H1 (cell line): ENCODE measurements at regions not wholly inside any gene's neighbourhood (a gene's known extent, or its start where the extent isn't known, plus 50 kb on each side); places are given as distances from the start of the nearest gene placed in this dataset.

Source experiments
- CTCF ChIA-PET: fragments of 300-600 bp; sonication (Branson Sonifier 250); formaldehyde crosslinking; loops from one replicate; lab custom pipeline; 2021; ENCODE audit not compliant: partially characterized antibody; lab: Charles Lee
- POLR2A ChIA-PET: fragments of 300-600 bp; sonication (Branson Sonifier 250); formaldehyde crosslinking; loops from one replicate; lab custom pipeline; 2021; ENCODE audit warnings: inconsistent platforms; ENCODE audit not compliant: partially characterized antibody; lab: Charles Lee
- DNase-seq, 2 experiments: peaks; one replicate each; pipeline versions ENCODE4 v3.0.0 to v3.0.0-alpha.2; 2010 to 2022; ENCODE audit warnings: low spot score in 2 of 2, low read depth in 1 of 2, mixed read lengths in 1 of 2
- FAIRE-seq: peaks from 2 replicates; lab custom pipeline; 2011; peaks lifted over from hg19 to GRCh38; lab: Jason Lieb, UNC
- H2AFZ ChIP-seq: 2 replicates; pipeline ENCODE4 v1.8.1; 2012; ENCODE audit warnings: low read length, inconsistent platforms
- H2AK5ac ChIP-seq: 2 replicates; pipeline ENCODE4 v1.6.1; 2013; ENCODE audit warnings: low read depth, low read length
- H2BK120ac ChIP-seq: replicated peaks from 2 replicates; pipeline ENCODE3; 2013; ENCODE audit warnings: low read depth, low read length, inconsistent platforms
- H2BK12ac ChIP-seq: 2 replicates; pipeline ENCODE4 v1.6.1; 2013; ENCODE audit warnings: low read depth, low read length
- H2BK15ac ChIP-seq: 2 replicates; pipeline ENCODE4 v1.6.1; 2013; ENCODE audit warnings: low read length
- H2BK20ac ChIP-seq: 2 replicates; pipeline ENCODE4 v1.6.1; 2013; ENCODE audit warnings: low read length
- H2BK5ac ChIP-seq: 2 replicates; pipeline ENCODE4 v1.6.1; 2013; ENCODE audit warnings: low read depth, low read length
- H3K14ac ChIP-seq: 2 replicates; pipeline ENCODE4 v1.6.1; 2013; ENCODE audit warnings: inconsistent platforms; ENCODE audit not compliant: insufficient read length
- H3K18ac ChIP-seq: 2 replicates; pipeline ENCODE4 v1.6.1; 2013; ENCODE audit warnings: low read length; ENCODE audit errors: extremely low read depth
- H3K23ac ChIP-seq: 2 replicates; pipeline ENCODE4 v1.6.1; 2013; ENCODE audit warnings: inconsistent platforms; ENCODE audit not compliant: insufficient read length
- H3K23me2 ChIP-seq: 2 replicates; pipeline ENCODE4 v1.6.1; 2013; ENCODE audit warnings: low read depth, low read length
- H3K27ac ChIP-seq: 2 replicates; pipeline ENCODE4 v1.6.1; 2011; ENCODE audit warnings: low read depth, low read length, inconsistent platforms
- H3K27me3 ChIP-seq, 4 experiments: replicated peaks in 1 of 4; 1 replicate in 1 of 4; 2 replicates in 3 of 4; pipeline versions ENCODE4 v1.6.1 to v1.8.1; 2011 to 2013; ENCODE audit warnings: low read length in 3 of 4, mild to moderate bottlenecking in 3 of 4, inconsistent platforms in 2 of 4, mixed read lengths in 2 of 4, moderate library complexity in 1 of 4; ENCODE audit not compliant: control insufficient read depth in 3 of 4, insufficient read depth in 3 of 4; ENCODE audit errors: extremely low read depth in 1 of 4
- H3K36me3 ChIP-seq, 4 experiments: 2 replicates each; pipeline versions ENCODE4 v1.6.1 to v1.8.1; 2011 to 2013; ENCODE audit warnings: mild to moderate bottlenecking in 4 of 4, low read length in 3 of 4, moderate library complexity in 2 of 4, control low read depth in 1 of 4, inconsistent platforms in 1 of 4; ENCODE audit not compliant: insufficient read depth in 4 of 4, control insufficient read depth in 2 of 4
- H3K4ac ChIP-seq: replicated peaks from 2 replicates; pipeline ENCODE3; 2013; ENCODE audit warnings: low read length, low read depth, mixed read lengths, inconsistent platforms; ENCODE audit not compliant: insufficient read length
- H3K4me1 ChIP-seq, 4 experiments: replicated peaks in 1 of 4; 1 replicate in 1 of 4; 2 replicates in 3 of 4; pipeline versions ENCODE4 v1.6.1 to v1.8.1; 2011 to 2013; ENCODE audit warnings: low read length in 3 of 4, inconsistent platforms in 2 of 4, mixed read lengths in 1 of 4; ENCODE audit not compliant: insufficient read depth in 4 of 4, control insufficient read depth in 3 of 4
- H3K4me2 ChIP-seq, 2 experiments: 2 replicates each; pipeline versions ENCODE4 v1.6.1 to v1.8.1; 2011 to 2013; ENCODE audit warnings: low read depth in 2 of 2, low read length in 2 of 2, control low read depth in 1 of 2, inconsistent platforms in 1 of 2, mild to moderate bottlenecking in 1 of 2; ENCODE audit not compliant: insufficient read depth in 1 of 2
- H3K4me3 ChIP-seq, 4 experiments: fragments of 200-600, 300-600 bp in 1 of 4; sonication (generic), shearing (Covaris generic), sonication (Bioruptor Twin) in 1 of 4; 2 replicates each; pipeline versions ENCODE4 v1.5.1 to v1.8.1; 2011 to 2016; ENCODE audit warnings: low read length in 4 of 4, low read depth in 3 of 4, control low read depth in 2 of 4, inconsistent platforms in 2 of 4, mild to moderate bottlenecking in 2 of 4, mixed read lengths in 1 of 4, moderate library complexity in 1 of 4; ENCODE audit not compliant: insufficient read depth in 2 of 4; ENCODE audit errors: extremely low read depth in 1 of 4
- H3K56ac ChIP-seq: replicated peaks from 2 replicates; pipeline ENCODE3; 2013; ENCODE audit warnings: low read depth, mild to moderate bottlenecking, mixed read lengths, low read length, inconsistent platforms; ENCODE audit not compliant: insufficient read length
- H3K79me1 ChIP-seq: 2 replicates; pipeline ENCODE4 v1.6.1; 2013; ENCODE audit warnings: low read depth, low read length, control low read depth
- H3K79me2 ChIP-seq, 2 experiments: 2 replicates each; pipeline versions ENCODE4 v1.6.1 to v1.8.1; 2012 to 2013; ENCODE audit warnings: low read length in 2 of 2, mild to moderate bottlenecking in 2 of 2, inconsistent platforms in 1 of 2; ENCODE audit not compliant: insufficient read depth in 2 of 2, control insufficient read depth in 1 of 2
- H3K9ac ChIP-seq, 4 experiments: replicated peaks in 1 of 4; 1 replicate in 1 of 4; 2 replicates in 3 of 4; pipeline versions ENCODE4 v1.6.1 to v1.8.1; 2011 to 2013; ENCODE audit warnings: low read depth in 3 of 4, low read length in 3 of 4, control low read depth in 2 of 4, mild to moderate bottlenecking in 2 of 4, moderate library complexity in 2 of 4, inconsistent platforms in 1 of 4; ENCODE audit errors: extremely low read depth in 1 of 4
- H3K9me3 ChIP-seq, 2 experiments: 2 replicates each; pipeline versions ENCODE4 v1.6.1 to v1.8.1; 2012 to 2013; ENCODE audit warnings: mild to moderate bottlenecking in 2 of 2, moderate library complexity in 2 of 2, control low read depth in 1 of 2, inconsistent platforms in 1 of 2, low read depth in 1 of 2, low read length in 1 of 2, mixed read lengths in 1 of 2; ENCODE audit not compliant: insufficient read depth in 2 of 2
- H4K20me1 ChIP-seq, 2 experiments: replicated peaks in 1 of 2; 2 replicates each; pipeline versions ENCODE3 to v1.8.1; 2011 to 2013; ENCODE audit warnings: inconsistent platforms in 2 of 2, low read length in 2 of 2, mild to moderate bottlenecking in 1 of 2; ENCODE audit not compliant: insufficient read depth in 2 of 2, control insufficient read depth in 1 of 2
- H4K5ac ChIP-seq: 2 replicates; pipeline ENCODE4 v1.6.1; 2013; ENCODE audit warnings: low read length, low read depth, mixed read lengths, inconsistent platforms; ENCODE audit not compliant: insufficient read length
- H4K8ac ChIP-seq: 2 replicates; pipeline ENCODE4 v1.8.0; 2013; ENCODE audit warnings: mild to moderate bottlenecking, moderate library complexity, low read length, inconsistent platforms; ENCODE audit not compliant: insufficient read depth; ENCODE audit errors: extremely low read depth
- H4K91ac ChIP-seq: replicated peaks from 2 replicates; pipeline ENCODE3; 2013; ENCODE audit warnings: low read length, mixed read lengths, inconsistent platforms; ENCODE audit not compliant: insufficient read length
- BACH1 ChIP-seq: IDR thresholded peaks from 2 replicates; pipeline ENCODE4 v1.6.1; 2012; ENCODE audit warnings: low read length, improper control_type of control experiment
- EP300 ChIP-seq, 2 experiments: IDR thresholded peaks; 1 replicate in 1 of 2; 2 replicates in 1 of 2; pipeline ENCODE4 v1.6.1; 2011 to 2012; ENCODE audit warnings: low read depth in 2 of 2, low read length in 2 of 2, mild to moderate bottlenecking in 2 of 2, borderline replicate concordance in 1 of 2, inconsistent platforms in 1 of 2, moderate library complexity in 1 of 2
- GABPA ChIP-seq: IDR thresholded peaks from 2 replicates; pipeline ENCODE4 v1.6.1; 2011; ENCODE audit warnings: mild to moderate bottlenecking, low read length, moderate library complexity, borderline replicate concordance; ENCODE audit not compliant: insufficient read depth
- JUND ChIP-seq: IDR thresholded peaks from 2 replicates; pipeline ENCODE4 v1.6.1; 2011; ENCODE audit warnings: mild to moderate bottlenecking, improper control_type of control experiment, low read length
- NANOG ChIP-seq: IDR thresholded peaks from 2 replicates; pipeline ENCODE4 v1.6.1; 2011; ENCODE audit warnings: low read length, low read depth, mild to moderate bottlenecking, inconsistent platforms; ENCODE audit not compliant: insufficient read depth, poor library complexity, severe bottlenecking
- POU5F1 ChIP-seq: IDR thresholded peaks from 2 replicates; pipeline ENCODE4 v1.6.1; 2011; ENCODE audit warnings: low read depth, mild to moderate bottlenecking, low read length, moderate library complexity
- RFX5 ChIP-seq: IDR thresholded peaks from 2 replicates; pipeline ENCODE4 v1.6.1; 2011; ENCODE audit warnings: low read depth, low read length, improper control_type of control experiment, borderline replicate concordance
- SIX5 ChIP-seq: IDR thresholded peaks from 2 replicates; pipeline ENCODE4 v1.6.1; 2011; ENCODE audit warnings: mild to moderate bottlenecking, low read depth, low read length
- SP2 ChIP-seq: IDR thresholded peaks from 2 replicates; pipeline ENCODE4 v1.6.1; 2012; ENCODE audit warnings: mild to moderate bottlenecking, low read length, inconsistent platforms
- SUZ12 ChIP-seq: fragments of 200-600 bp; sonication (generic); IDR thresholded peaks from 2 replicates; pipeline ENCODE4 v1.6.1; 2012; ENCODE audit warnings: mild to moderate bottlenecking, inconsistent platforms, low read length, moderate library complexity, mixed read lengths
- TEAD4 ChIP-seq: IDR thresholded peaks from 2 replicates; pipeline ENCODE4 v1.6.1; 2012; ENCODE audit warnings: low read depth, low read length, inconsistent platforms, mixed read lengths
- ZNF274 ChIP-seq: IDR thresholded peaks from 2 replicates; pipeline ENCODE4 v1.7.0; 2012; ENCODE audit warnings: low read length, borderline replicate concordance; ENCODE audit errors: extremely low read depth
- WGBS, 2 experiments: shearing (Covaris generic) in 1 of 2; methylation state at CpG; one replicate each; pipeline versions ENCODE4 v1.1.6 to v1.1.7; 2013 to 2015; ENCODE audit warnings: low lambda C conversion rate in 2 of 2, mixed read lengths in 2 of 2, inconsistent platforms in 1 of 2, low coverage in 1 of 2, missing lambda C conversion rate in 1 of 2; ENCODE audit not compliant: insufficient replicate concordance in 2 of 2, insufficient coverage in 1 of 2, insufficient read length in 1 of 2; ENCODE audit errors: extremely low coverage in 1 of 2, missing lambda C conversion rate in 1 of 2; 5-methylcytosine and 5-hydroxymethylcytosine counted together

- H3K18ac ChIP-seq = no peak overlapping the region
- H2AK5ac ChIP-seq = no peak overlapping the region
- no peak overlapping the region for H2BK12ac ChIP-seq
- no peak overlapping the region for H2BK20ac ChIP-seq
- TF ChIP-seq JUND = no peak
- no peak for TF ChIP-seq ZNF274
- TF ChIP-seq GABPA = no peak
- no peak for TF ChIP-seq POU5F1
- no peak for TF ChIP-seq SP2
- TF ChIP-seq NANOG = no peak
- no peak for TF ChIP-seq RFX5
- TF ChIP-seq SUZ12 = no peak
- no peak for TF ChIP-seq EP300 (IDR thresholded peaks at IDR 0.05; ENCODE audit: borderline replicate concordance in 1 of 2, low read depth in 2 of 2, low read length in 2 of 2)
- TF ChIP-seq TEAD4 = no peak
- TF ChIP-seq SIX5 = no peak
- TF ChIP-seq BACH1 = no peak
- TF ChIP-seq, all 59 proteins: peak for 0
- no peaks in the 10 kb centered on the region for H4K20me1 ChIP-seq
- DNase-seq (no peak), FAIRE-seq (no peak)
- WGBS, 2 experiments = 95% methylated on average over 3 of the region's 3 CpGs; no CpG with 5 or more reads in 1 of the 2 experiments
- H2AFZ ChIP-seq = no peak overlapping the region
- H4K5ac ChIP-seq = no peak overlapping the region
- H3K23ac ChIP-seq = no peak overlapping the region
- CTCF ChIA-PET = interaction anchor here (1.0 to 1.6 kb wide), 2 partner anchors 13 to 45 kb away, joined by 3 to 5 read pairs; no protein-coding TSS in a partner anchor
- H3K23me2 ChIP-seq = no peaks in the 10 kb centered on the region
- H3K27ac ChIP-seq = no peak overlapping the region
- no peaks in the 10 kb centered on the region for H3K4me1 ChIP-seq
- H3K14ac ChIP-seq = no peak overlapping the region
- no peak overlapping the region for H3K4ac ChIP-seq
- no peak overlapping the region for H3K4me2 ChIP-seq
- no peak overlapping the region for H4K8ac ChIP-seq
- no peak overlapping the region for H2BK120ac ChIP-seq
- H3K27me3 ChIP-seq = no peaks in the 10 kb centered on the region
- no peaks in the 10 kb centered on the region for H3K36me3 ChIP-seq
- no peak overlapping the region for H3K9ac ChIP-seq
- H4K91ac ChIP-seq = no peak overlapping the region
- POLR2A ChIA-PET = no interaction called here
- H2BK5ac ChIP-seq = no peak overlapping the region
- no peak overlapping the region for H2BK15ac ChIP-seq
- H3K79me1 ChIP-seq = no peaks in the 10 kb centered on the region
- H3K9me3 ChIP-seq = peaks cover 6% of the 10 kb centered on the region in 2 experiments
- H3K79me2 ChIP-seq = no peaks in the 10 kb centered on the region
- no peak overlapping the region for H3K4me3 ChIP-seq
- H3K56ac ChIP-seq = no peak overlapping the region
Measured at GRCh38 chr11:106262852-106263251, 185.4 kb downstream of the AASDHPPT start.
